H1 (cell line): ENCODE measurements at regions not wholly inside any gene's neighbourhood (a gene's known extent, or its start where the extent isn't known, plus 50 kb on each side); places are given as distances from the start of the nearest gene placed in this dataset.

ENCODE experiments used
- CBX5 ChIP-seq: fragments of 300-800, 300-1000 bp; sonication (generic); IDR thresholded peaks from 2 replicates; pipeline ENCODE4 v1.7.1; 2016; ENCODE audit warnings: antibody characterized with exemption, low read length, low read depth
- CREB1 ChIP-seq: IDR thresholded peaks from 2 replicates; pipeline ENCODE4 v1.6.1; 2012; ENCODE audit warnings: inconsistent platforms
- TF ChIP-seq, protein P1 (sequence below): fragments of 300-600 bp; sonication (generic); IDR thresholded peaks from 2 replicates; pipeline ENCODE4 v1.7.1; 2012; ENCODE audit warnings: low read length, moderate library complexity, mild to moderate bottlenecking, inconsistent platforms; ENCODE audit not compliant: insufficient replicate concordance

DNA sequence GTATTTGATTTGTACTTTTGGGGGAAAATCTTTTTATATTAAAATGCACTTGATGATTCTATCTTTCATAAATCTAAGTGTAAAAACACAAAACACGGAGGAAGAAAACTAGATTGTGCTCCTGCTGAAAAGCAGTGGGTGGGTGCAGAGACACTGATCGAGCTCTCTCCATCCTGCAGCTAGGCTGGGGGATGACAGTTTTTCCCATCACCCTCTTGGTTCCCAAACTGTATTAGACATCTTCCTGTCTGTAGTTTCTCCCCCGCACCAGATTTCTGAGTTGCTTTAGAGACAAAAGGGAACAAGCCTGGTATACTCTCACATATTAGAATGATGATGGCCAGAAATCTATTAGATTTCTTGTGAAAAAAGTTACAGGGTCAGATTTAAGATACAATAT, 99.6 kb downstream of the FAM114A2 start (continued):
- TF ChIP-seq, protein P1, sequence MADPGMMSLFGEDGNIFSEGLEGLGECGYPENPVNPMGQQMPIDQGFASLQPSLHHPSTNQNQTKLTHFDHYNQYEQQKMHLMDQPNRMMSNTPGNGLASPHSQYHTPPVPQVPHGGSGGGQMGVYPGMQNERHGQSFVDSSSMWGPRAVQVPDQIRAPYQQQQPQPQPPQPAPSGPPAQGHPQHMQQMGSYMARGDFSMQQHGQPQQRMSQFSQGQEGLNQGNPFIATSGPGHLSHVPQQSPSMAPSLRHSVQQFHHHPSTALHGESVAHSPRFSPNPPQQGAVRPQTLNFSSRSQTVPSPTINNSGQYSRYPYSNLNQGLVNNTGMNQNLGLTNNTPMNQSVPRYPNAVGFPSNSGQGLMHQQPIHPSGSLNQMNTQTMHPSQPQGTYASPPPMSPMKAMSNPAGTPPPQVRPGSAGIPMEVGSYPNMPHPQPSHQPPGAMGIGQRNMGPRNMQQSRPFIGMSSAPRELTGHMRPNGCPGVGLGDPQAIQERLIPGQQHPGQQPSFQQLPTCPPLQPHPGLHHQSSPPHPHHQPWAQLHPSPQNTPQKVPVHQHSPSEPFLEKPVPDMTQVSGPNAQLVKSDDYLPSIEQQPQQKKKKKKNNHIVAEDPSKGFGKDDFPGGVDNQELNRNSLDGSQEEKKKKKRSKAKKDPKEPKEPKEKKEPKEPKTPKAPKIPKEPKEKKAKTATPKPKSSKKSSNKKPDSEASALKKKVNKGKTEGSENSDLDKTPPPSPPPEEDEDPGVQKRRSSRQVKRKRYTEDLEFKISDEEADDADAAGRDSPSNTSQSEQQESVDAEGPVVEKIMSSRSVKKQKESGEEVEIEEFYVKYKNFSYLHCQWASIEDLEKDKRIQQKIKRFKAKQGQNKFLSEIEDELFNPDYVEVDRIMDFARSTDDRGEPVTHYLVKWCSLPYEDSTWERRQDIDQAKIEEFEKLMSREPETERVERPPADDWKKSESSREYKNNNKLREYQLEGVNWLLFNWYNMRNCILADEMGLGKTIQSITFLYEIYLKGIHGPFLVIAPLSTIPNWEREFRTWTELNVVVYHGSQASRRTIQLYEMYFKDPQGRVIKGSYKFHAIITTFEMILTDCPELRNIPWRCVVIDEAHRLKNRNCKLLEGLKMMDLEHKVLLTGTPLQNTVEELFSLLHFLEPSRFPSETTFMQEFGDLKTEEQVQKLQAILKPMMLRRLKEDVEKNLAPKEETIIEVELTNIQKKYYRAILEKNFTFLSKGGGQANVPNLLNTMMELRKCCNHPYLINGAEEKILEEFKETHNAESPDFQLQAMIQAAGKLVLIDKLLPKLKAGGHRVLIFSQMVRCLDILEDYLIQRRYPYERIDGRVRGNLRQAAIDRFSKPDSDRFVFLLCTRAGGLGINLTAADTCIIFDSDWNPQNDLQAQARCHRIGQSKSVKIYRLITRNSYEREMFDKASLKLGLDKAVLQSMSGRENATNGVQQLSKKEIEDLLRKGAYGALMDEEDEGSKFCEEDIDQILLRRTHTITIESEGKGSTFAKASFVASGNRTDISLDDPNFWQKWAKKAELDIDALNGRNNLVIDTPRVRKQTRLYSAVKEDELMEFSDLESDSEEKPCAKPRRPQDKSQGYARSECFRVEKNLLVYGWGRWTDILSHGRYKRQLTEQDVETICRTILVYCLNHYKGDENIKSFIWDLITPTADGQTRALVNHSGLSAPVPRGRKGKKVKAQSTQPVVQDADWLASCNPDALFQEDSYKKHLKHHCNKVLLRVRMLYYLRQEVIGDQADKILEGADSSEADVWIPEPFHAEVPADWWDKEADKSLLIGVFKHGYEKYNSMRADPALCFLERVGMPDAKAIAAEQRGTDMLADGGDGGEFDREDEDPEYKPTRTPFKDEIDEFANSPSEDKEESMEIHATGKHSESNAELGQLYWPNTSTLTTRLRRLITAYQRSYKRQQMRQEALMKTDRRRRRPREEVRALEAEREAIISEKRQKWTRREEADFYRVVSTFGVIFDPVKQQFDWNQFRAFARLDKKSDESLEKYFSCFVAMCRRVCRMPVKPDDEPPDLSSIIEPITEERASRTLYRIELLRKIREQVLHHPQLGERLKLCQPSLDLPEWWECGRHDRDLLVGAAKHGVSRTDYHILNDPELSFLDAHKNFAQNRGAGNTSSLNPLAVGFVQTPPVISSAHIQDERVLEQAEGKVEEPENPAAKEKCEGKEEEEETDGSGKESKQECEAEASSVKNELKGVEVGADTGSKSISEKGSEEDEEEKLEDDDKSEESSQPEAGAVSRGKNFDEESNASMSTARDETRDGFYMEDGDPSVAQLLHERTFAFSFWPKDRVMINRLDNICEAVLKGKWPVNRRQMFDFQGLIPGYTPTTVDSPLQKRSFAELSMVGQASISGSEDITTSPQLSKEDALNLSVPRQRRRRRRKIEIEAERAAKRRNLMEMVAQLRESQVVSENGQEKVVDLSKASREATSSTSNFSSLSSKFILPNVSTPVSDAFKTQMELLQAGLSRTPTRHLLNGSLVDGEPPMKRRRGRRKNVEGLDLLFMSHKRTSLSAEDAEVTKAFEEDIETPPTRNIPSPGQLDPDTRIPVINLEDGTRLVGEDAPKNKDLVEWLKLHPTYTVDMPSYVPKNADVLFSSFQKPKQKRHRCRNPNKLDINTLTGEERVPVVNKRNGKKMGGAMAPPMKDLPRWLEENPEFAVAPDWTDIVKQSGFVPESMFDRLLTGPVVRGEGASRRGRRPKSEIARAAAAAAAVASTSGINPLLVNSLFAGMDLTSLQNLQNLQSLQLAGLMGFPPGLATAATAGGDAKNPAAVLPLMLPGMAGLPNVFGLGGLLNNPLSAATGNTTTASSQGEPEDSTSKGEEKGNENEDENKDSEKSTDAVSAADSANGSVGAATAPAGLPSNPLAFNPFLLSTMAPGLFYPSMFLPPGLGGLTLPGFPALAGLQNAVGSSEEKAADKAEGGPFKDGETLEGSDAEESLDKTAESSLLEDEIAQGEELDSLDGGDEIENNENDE = no peak
- TF ChIP-seq CBX5 = no peak
- no peak for TF ChIP-seq CREB1
